Activated CD4-positive, alpha-beta T cell treated with anti-CD3 and anti-CD28 coated beads, Interleukin-2, amount 50 U/mL, for 24 hours (primary cell): ENCODE measurements at regions not wholly inside any gene's neighbourhood (a gene's known extent, or its start where the extent isn't known, plus 50 kb on each side); places are given as distances from the start of the nearest gene placed in this dataset.

Experiments
- DNase-seq, 2 donors: peaks; one replicate each; pipeline ENCODE4 v3.0.0-alpha.2; 2020; ENCODE audit warnings: low read depth in 1 of 2, low spot score in 1 of 2

GRCh38 chr12:77314378-77315052 lies 249.1 kb upstream of the E2F7 start:
- no peak for DNase-seq

- DNase-seq, result no peak
Observed at GRCh38 chr12:77308056-77308455, 242.7 kb upstream of the E2F7 start.

- DNase-seq, result no peak
Observed at GRCh38 chr12:77300811-77301210, 235.4 kb upstream of the E2F7 start.

DNA sequence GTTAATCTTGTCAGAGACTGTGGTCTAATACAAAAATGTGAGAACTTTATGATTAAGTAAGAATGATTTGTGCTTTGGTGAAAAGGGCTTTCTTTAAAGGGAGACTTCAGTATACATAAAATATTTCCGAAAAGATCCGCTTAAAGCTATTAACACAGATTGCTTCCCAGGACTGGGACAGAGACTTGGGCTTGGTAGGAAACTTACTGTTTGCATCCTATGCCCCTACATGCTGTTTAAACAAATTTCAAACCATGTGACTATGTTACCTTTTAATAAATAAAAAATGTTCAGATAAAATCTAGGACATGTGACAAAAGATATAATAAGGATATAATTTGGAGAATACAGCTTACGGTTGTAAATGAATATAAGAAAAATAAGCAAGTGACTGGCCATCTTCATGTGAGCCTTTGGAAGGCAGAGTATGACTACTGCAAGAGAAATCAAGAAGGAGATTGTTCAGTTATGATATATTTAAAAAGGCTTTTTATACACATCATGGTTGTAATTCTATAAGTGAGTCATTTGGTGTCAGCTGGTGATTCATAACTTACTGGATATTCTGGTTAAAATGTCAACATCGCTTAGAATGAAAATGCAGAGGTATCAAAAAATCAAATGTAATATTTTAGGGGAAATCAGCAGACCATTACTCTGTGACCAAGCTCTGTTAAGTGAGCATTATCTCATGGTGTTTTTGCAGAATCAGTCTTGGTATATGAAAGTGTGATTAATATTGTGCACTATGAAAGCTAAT lies 234.7 kb upstream of the E2F7 start:
- no peak for DNase-seq

DNA sequence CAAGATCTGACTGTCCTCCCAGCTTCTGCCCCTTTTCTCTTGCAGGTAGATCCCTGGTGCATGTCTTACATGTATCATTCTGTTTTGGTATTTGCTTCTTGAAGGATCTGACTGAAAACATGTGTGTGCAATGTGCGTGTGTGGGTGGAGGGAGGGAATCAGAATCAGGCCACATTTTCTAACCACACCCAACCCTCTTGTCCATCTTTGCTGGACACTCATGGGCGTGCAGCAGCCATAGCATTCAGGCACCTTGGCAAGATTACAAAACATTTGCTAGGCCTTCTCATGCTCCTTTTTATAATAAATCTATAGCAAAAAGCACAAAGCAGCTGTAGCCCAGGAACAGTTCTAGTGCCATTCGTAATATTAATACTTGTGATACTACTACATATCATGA lies 233.6 kb upstream of the E2F7 start:
- no peak for DNase-seq

DNA sequence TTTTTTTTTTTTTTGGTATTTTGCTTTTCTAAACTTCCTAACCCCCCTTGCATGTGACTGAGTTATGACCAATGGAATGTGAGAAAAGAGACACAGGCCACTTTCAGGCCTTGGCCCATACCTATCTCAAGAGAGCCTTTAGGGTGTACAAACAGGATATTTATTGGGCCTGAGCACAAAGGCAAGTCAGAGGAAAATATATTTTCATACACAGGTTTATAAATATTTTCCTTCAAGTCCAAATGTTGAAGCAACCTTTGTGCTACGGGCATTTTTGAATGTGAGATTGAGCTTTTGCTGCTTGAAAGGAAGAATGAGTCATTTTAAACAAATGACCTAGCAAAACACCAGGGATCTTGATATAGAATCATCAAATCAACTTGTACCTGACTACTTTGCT lies 228.6 kb upstream of the E2F7 start:
- DNase-seq, result no peak

DNA sequence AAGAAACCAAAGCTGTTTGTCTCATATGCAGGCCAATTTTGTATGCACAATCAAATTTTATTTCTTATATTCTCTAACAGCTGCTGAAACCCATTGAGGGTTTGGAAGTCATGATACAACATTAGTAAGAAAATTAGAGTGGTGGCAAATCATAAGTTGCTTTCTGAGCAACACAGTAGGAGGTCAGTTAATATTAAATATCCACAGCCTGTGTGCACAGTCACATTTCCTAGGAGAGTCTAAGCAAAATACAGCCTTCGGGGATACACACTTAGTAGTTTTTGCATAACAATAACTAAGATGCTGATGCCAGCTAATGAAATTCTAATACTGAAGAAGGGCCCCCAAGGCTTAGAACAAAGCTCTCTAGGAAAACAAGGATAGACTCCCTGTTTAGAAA lies 209.6 kb upstream of the E2F7 start:
- DNase-seq, result no peak

GRCh38 chr12:77273898-77274297 lies 208.5 kb upstream of the E2F7 start:
- no peak for DNase-seq

DNA sequence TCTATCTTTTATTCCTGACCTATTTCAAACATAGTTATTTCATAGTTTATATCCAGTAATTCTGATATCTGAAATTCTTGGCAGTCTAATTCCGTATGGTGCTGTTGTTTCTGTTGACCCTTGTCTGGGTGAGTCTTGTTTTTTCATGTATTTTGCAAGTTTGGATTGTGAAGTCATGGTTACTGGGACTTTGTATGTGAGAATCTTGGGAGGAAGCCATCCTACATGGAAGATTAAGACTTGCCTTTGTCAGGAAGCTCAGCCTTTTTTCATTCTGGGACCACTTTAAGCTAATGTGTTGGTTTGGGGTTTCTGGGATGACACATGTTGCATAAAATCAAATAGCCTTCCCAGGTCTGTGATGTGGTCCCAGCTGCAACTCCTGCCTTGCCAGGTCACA lies 191.6 kb upstream of the E2F7 start:
- DNase-seq, result no peak

DNA sequence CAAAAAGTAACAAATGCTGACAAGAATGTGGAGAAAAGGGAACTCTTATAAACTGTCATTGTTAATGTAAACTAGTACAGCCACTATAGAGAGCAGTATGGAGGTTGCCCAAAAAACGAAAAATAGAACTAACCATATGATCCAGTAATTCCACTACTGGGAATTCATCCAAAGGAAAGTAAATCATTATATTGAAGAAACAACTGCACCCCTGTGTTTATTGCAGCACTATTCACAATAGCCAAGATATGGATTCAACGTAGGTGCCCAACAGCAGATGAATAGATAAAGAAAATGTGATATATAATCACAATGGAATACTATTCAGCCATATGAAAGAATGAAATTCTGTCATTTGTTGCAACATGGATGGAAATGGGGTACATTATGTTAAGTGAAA lies 188.0 kb upstream of the E2F7 start:
- DNase-seq, result no peak

DNA sequence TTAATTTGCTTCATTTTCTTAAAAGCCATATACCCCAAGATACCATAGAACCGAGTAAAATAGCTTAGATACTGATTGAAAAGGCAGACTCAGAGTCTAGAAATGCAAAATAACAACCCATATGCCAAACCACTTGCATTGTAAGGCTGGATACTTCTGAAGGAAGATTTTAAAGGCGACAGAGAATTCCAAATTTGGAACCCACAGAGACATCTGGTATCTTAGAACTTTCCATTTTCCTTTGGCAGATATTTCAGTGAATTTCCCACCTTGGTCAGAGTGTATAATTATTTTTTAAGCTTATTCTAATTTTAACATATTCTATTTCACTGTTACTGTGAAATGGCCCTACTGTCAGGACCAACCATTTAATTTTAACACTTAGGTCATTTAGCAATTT lies 186.4 kb upstream of the E2F7 start:
- DNase-seq, result no peak

- no peak for DNase-seq
Observed at GRCh38 chr12:77249892-77250291, 184.5 kb upstream of the E2F7 start.

DNA sequence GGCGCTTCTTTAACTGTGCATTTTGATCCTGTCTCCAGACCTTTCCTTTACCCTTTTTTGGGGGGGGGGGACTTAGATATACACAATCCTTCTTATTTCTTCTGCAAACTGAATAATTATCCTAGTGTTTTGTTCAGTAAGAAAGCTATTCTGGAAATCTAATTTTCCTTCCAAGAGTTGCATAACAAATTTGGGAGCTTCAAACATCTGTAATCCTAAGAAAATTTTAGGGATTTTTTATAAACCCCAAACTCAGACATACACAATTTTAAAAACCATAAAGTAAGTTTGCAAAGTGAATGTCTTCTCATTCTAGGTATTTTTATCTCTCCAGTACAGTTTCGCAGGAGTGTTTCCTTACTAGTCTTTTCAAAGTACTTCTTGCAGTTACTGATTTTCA lies 182.7 kb upstream of the E2F7 start:
- DNase-seq, result no peak

DNA sequence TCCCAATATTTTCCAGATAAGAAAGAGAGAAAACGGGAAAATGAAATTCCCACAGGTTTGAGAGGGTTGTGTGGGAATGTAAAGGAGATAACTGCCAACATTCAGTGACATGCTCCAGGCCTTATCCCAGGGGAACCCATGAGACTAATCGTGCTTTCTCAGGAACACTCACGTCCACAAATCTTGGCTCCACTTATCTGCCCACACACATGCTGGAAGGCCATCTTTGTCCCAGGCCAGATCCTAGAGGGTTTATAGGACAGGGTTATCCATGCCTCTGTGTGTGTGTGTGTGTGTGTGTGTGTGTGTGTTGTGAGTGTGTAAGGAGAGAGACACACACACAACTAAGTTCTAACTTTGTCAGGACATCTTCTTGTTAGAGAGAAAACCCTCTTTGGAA lies 182.2 kb upstream of the E2F7 start:
- no peak for DNase-seq

GRCh38 chr12:77243345-77243744 lies 178.0 kb upstream of the E2F7 start:
- no peak for DNase-seq

GRCh38 chr12:77239617-77240016 lies 174.2 kb upstream of the E2F7 start:
- DNase-seq, result no peak

GRCh38 chr12:77238335-77238734 lies 173.0 kb upstream of the E2F7 start:
- DNase-seq, result no peak

GRCh38 chr12:77237896-77238295 lies 172.5 kb upstream of the E2F7 start:
- DNase-seq, result no peak

DNA sequence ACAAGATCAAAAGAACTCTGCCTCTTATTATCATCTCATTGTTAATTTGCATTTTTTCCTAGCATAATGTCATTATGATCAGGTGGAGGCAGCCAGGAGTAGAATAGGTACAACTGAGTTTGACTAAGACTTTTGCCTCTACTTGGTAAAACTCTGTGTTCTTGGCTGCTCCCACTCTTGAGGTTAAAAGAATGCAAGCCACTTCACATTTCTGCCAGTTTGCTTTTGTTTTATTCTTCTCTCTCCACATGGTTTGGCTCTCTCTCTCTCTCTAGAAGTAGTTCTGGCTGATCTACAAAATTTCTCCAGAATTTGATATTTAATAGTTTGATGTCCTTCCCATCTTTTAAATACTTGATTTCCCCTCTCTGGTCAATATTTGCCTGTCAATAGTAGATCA lies 170.7 kb upstream of the E2F7 start:
- no peak for DNase-seq

GRCh38 chr12:77232045-77232444 lies 166.7 kb upstream of the E2F7 start:
- DNase-seq, result no peak

GRCh38 chr12:77231501-77231918 lies 166.1 kb upstream of the E2F7 start:
- DNase-seq, result no peak

DNA sequence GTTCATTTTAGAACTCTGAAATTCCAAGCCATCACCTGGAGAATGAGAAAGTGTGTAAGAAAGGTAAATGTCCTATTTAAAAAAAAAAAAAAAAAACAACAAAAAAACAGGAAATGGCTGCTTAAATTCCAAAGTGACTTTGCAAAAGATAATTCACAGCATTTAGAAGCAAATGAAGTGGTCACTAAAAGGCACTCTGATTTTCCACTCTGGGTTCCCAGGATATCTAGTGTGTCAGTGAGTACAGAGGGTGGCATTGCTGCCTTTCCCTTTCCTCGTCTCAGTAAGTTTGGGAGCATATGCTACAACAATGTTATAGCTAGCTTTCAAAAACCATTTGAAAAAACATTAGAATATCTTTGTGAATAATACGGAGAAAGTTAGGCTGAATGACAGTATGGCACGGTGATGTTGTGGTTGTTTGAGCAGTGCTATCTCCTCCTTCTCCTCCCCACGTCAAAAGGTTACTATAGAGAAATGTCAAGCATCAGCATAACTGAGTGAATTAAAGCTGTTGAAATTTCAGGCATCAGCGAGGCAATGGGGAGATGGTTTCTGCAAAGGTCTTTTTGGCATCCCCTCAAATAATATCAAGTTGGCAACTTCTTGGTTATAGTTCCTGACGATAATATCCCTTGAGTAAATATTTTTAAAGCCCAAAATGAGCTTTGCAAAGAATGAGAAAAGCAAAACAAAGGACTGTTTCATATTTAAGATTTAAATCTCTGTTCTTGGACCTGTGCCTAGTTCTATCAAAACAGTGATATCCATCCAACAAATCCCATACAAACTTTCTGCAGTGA lies 164.5 kb upstream of the E2F7 start:
- no peak for DNase-seq
